ENCODE measurements at regions not wholly inside any gene's neighbourhood (a gene's known extent, or its start where the extent isn't known, plus 50 kb on each side); places are given as distances from the start of the nearest gene placed in this dataset.

GRCh38 chr13:97057176-97057575, 62.9 kb upstream of the OXGR1 start:
- no peak overlapping the region for H3K4me3 ChIP-seq (ENCODE audit: low read length)
- H3K27me3 ChIP-seq (replicated peaks; ENCODE audit: control insufficient read depth, insufficient read depth, low read length): no peaks in the 10 kb centered on the region
- peaks cover 31% of the 10 kb centered on the region for H3K4me1 ChIP-seq (ENCODE audit: control insufficient read depth, insufficient read depth, low read length)
- DNase-seq (ENCODE audit: low read depth): peak; percentile 79
- H3K9ac ChIP-seq (ENCODE audit: low read length): no peak overlapping the region
- H3K36me3 ChIP-seq (ENCODE audit: control insufficient read depth, insufficient read depth, low read length, severe bottlenecking): no peaks in the 10 kb centered on the region
- peaks cover 3% of the 10 kb centered on the region for H3K9me3 ChIP-seq (ENCODE audit: control insufficient read depth, low read length)

- peak overlapping the region; percentile 37 for H3K9ac ChIP-seq (ENCODE audit: low read length)
- peaks cover 3% of the 10 kb centered on the region for H3K9me3 ChIP-seq (ENCODE audit: control insufficient read depth, low read length)
- no peaks in the 10 kb centered on the region for H3K36me3 ChIP-seq (ENCODE audit: control insufficient read depth, insufficient read depth, low read length, severe bottlenecking)
- H3K4me1 ChIP-seq (ENCODE audit: control insufficient read depth, insufficient read depth, low read length): peaks cover 31% of the 10 kb centered on the region
- no peak overlapping the region for H3K4me3 ChIP-seq (ENCODE audit: low read length)
- DNase-seq (ENCODE audit: low read depth): peak; percentile 33
- H3K27me3 ChIP-seq (replicated peaks; ENCODE audit: control insufficient read depth, insufficient read depth, low read length): no peaks in the 10 kb centered on the region
Measured at GRCh38 chr13:97058391-97058790, 64.1 kb upstream of the OXGR1 start.

- peaks cover 31% of the 10 kb centered on the region for H3K4me1 ChIP-seq (ENCODE audit: control insufficient read depth, insufficient read depth, low read length)
- peak overlapping the region; percentile 37 for H3K9ac ChIP-seq (ENCODE audit: low read length)
- H3K27me3 ChIP-seq (replicated peaks; ENCODE audit: control insufficient read depth, insufficient read depth, low read length): no peaks in the 10 kb centered on the region
- H3K9me3 ChIP-seq (ENCODE audit: control insufficient read depth, low read length): peaks cover 3% of the 10 kb centered on the region
- H3K4me3 ChIP-seq (ENCODE audit: low read length): no peak overlapping the region
- no peaks in the 10 kb centered on the region for H3K36me3 ChIP-seq (ENCODE audit: control insufficient read depth, insufficient read depth, low read length, severe bottlenecking)
- DNase-seq (ENCODE audit: low read depth): peak; percentile 75
Measured at GRCh38 chr13:97058926-97059325, 64.7 kb upstream of the OXGR1 start.

GRCh38 chr13:97067017-97067895, 73.0 kb upstream of the OXGR1 start:
- H3K9ac ChIP-seq (ENCODE audit: low read length): no peak overlapping the region
- H3K36me3 ChIP-seq (ENCODE audit: control insufficient read depth, insufficient read depth, low read length, severe bottlenecking): no peaks in the 10 kb centered on the region
- H3K27me3 ChIP-seq (replicated peaks; ENCODE audit: control insufficient read depth, insufficient read depth, low read length): no peaks in the 10 kb centered on the region
- peaks cover under 1% of the 10 kb centered on the region for H3K9me3 ChIP-seq (ENCODE audit: control insufficient read depth, low read length)
- H3K4me3 ChIP-seq (ENCODE audit: low read length): no peak overlapping the region
- H3K4me1 ChIP-seq (ENCODE audit: control insufficient read depth, insufficient read depth, low read length): peaks cover 14% of the 10 kb centered on the region
- peak; percentile 52 for DNase-seq (ENCODE audit: low read depth)

- Histone ChIP-seq H3K9me3 (ENCODE audit: control insufficient read depth, low read length) (peaks cover 6% of the 10 kb centered on the region), H3K4me3 (ENCODE audit: low read length) (no peak overlapping the region), H3K9ac (ENCODE audit: low read length) (no peak overlapping the region), H3K27me3 (replicated peaks; ENCODE audit: control insufficient read depth, insufficient read depth, low read length) (no peaks in the 10 kb centered on the region), H3K4me1 (ENCODE audit: control insufficient read depth, insufficient read depth, low read length) (peaks cover 14% of the 10 kb centered on the region), H3K36me3 (ENCODE audit: control insufficient read depth, insufficient read depth, low read length, severe bottlenecking) (no peaks in the 10 kb centered on the region)
- no peak for DNase-seq (ENCODE audit: low read depth)
Measured at GRCh38 chr13:97068151-97068550, 73.9 kb upstream of the OXGR1 start.

GRCh38 chr13:97069050-97069815, 75.0 kb upstream of the OXGR1 start:
- Histone ChIP-seq H3K4me3 (ENCODE audit: low read length) (no peak overlapping the region), H3K9ac (ENCODE audit: low read length) (no peak overlapping the region), H3K27me3 (replicated peaks; ENCODE audit: control insufficient read depth, insufficient read depth, low read length) (no peaks in the 10 kb centered on the region), H3K4me1 (ENCODE audit: control insufficient read depth, insufficient read depth, low read length) (peaks cover 14% of the 10 kb centered on the region), H3K9me3 (ENCODE audit: control insufficient read depth, low read length) (peaks cover 13% of the 10 kb centered on the region), H3K36me3 (ENCODE audit: control insufficient read depth, insufficient read depth, low read length, severe bottlenecking) (no peaks in the 10 kb centered on the region)
- DNase-seq (ENCODE audit: low read depth): no peak

- Histone ChIP-seq H3K9me3 (ENCODE audit: control insufficient read depth, low read length) (peaks cover 25% of the 10 kb centered on the region), H3K4me3 (ENCODE audit: low read length) (no peak overlapping the region), H3K36me3 (ENCODE audit: control insufficient read depth, insufficient read depth, low read length, severe bottlenecking) (no peaks in the 10 kb centered on the region), H3K9ac (ENCODE audit: low read length) (no peak overlapping the region), H3K4me1 (ENCODE audit: control insufficient read depth, insufficient read depth, low read length) (peaks cover 6% of the 10 kb centered on the region), H3K27me3 (replicated peaks; ENCODE audit: control insufficient read depth, insufficient read depth, low read length) (no peaks in the 10 kb centered on the region)
- no peak for DNase-seq (ENCODE audit: low read depth)
Measured at GRCh38 chr13:97072297-97072696, 78.0 kb upstream of the OXGR1 start.

GRCh38 chr13:97074618-97075017, 80.3 kb upstream of the OXGR1 start:
- Histone ChIP-seq H3K4me1 (ENCODE audit: control insufficient read depth, insufficient read depth, low read length) (no peaks in the 10 kb centered on the region), H3K9me3 (ENCODE audit: control insufficient read depth, low read length) (peaks cover 25% of the 10 kb centered on the region), H3K27me3 (replicated peaks; ENCODE audit: control insufficient read depth, insufficient read depth, low read length) (no peaks in the 10 kb centered on the region), H3K9ac (ENCODE audit: low read length) (no peak overlapping the region), H3K36me3 (ENCODE audit: control insufficient read depth, insufficient read depth, low read length, severe bottlenecking) (no peaks in the 10 kb centered on the region), H3K4me3 (ENCODE audit: low read length) (peak overlapping the region; percentile 3)
- DNase-seq (ENCODE audit: low read depth): no peak

- Histone ChIP-seq H3K4me1 (ENCODE audit: control insufficient read depth, insufficient read depth, low read length) (no peaks in the 10 kb centered on the region), H3K9ac (ENCODE audit: low read length) (peak overlapping the region; percentile 16), H3K9me3 (ENCODE audit: control insufficient read depth, low read length) (peaks cover 25% of the 10 kb centered on the region), H3K27me3 (replicated peaks; ENCODE audit: control insufficient read depth, insufficient read depth, low read length) (no peaks in the 10 kb centered on the region), H3K4me3 (ENCODE audit: low read length) (peak overlapping the region; percentile 5), H3K36me3 (ENCODE audit: control insufficient read depth, insufficient read depth, low read length, severe bottlenecking) (no peaks in the 10 kb centered on the region)
- peak; percentile 63 for DNase-seq (ENCODE audit: low read depth)
Measured at GRCh38 chr13:97076898-97077297, 82.6 kb upstream of the OXGR1 start.

GRCh38 chr13:97077341-97077740, 83.1 kb upstream of the OXGR1 start:
- Histone ChIP-seq H3K4me3 (ENCODE audit: low read length) (peak overlapping the region; percentile 5), H3K27me3 (replicated peaks; ENCODE audit: control insufficient read depth, insufficient read depth, low read length) (no peaks in the 10 kb centered on the region), H3K4me1 (ENCODE audit: control insufficient read depth, insufficient read depth, low read length) (no peaks in the 10 kb centered on the region), H3K9me3 (ENCODE audit: control insufficient read depth, low read length) (peaks cover 24% of the 10 kb centered on the region), H3K9ac (ENCODE audit: low read length) (peak overlapping the region; percentile 16), H3K36me3 (ENCODE audit: control insufficient read depth, insufficient read depth, low read length, severe bottlenecking) (no peaks in the 10 kb centered on the region)
- no peak for DNase-seq (ENCODE audit: low read depth)

GRCh38 chr13:97079726-97080125, 85.5 kb upstream of the OXGR1 start:
- no peak overlapping the region for H3K9ac ChIP-seq (ENCODE audit: low read length)
- H3K4me3 ChIP-seq (ENCODE audit: low read length): no peak overlapping the region

More at GRCh38 chr13:97079726-97080125, 85.5 kb upstream of the OXGR1 start:
- H3K36me3 ChIP-seq (ENCODE audit: control insufficient read depth, insufficient read depth, low read length, severe bottlenecking): no peaks in the 10 kb centered on the region
- DNase-seq (ENCODE audit: low read depth): no peak
- H3K4me1 ChIP-seq (ENCODE audit: control insufficient read depth, insufficient read depth, low read length): no peaks in the 10 kb centered on the region
- H3K9me3 ChIP-seq (ENCODE audit: control insufficient read depth, low read length): peaks cover 7% of the 10 kb centered on the region
- H3K27me3 ChIP-seq (replicated peaks; ENCODE audit: control insufficient read depth, insufficient read depth, low read length): no peaks in the 10 kb centered on the region
